GM12874 (cell line): ENCODE measurements at regions not wholly inside any gene's neighbourhood (a gene's known extent, or its start where the extent isn't known, plus 50 kb on each side); places are given as distances from the start of the nearest gene placed in this dataset.

Source experiments
- TF ChIP-seq, protein P1 (sequence below): IDR thresholded peaks from 2 replicates; pipeline ENCODE4 v1.5.1; 2011; ENCODE audit warnings: low read depth, mild to moderate bottlenecking, control low read depth, low read length, moderate library complexity; ENCODE audit not compliant: insufficient read depth

DNA sequence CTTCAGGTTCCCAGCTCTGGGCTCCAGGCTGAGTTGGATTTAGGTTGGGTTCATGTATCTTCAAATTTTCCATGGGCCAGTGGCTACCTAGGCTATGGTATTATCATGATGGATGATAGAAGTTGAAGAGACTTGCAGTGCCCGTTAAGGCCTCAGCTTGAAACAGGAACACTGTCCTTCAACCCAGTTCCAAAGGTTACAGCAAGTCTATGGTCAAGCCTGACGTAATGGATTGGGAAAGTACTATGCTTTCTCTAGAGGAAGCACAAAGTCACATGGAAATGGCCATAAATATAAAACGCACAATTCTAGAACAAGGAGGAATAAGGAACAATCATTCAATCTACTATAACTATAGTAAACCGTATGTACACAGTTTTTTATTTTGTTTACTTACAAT is 593.2 kb downstream of the ZEB2 start:
- TF ChIP-seq, protein P1, sequence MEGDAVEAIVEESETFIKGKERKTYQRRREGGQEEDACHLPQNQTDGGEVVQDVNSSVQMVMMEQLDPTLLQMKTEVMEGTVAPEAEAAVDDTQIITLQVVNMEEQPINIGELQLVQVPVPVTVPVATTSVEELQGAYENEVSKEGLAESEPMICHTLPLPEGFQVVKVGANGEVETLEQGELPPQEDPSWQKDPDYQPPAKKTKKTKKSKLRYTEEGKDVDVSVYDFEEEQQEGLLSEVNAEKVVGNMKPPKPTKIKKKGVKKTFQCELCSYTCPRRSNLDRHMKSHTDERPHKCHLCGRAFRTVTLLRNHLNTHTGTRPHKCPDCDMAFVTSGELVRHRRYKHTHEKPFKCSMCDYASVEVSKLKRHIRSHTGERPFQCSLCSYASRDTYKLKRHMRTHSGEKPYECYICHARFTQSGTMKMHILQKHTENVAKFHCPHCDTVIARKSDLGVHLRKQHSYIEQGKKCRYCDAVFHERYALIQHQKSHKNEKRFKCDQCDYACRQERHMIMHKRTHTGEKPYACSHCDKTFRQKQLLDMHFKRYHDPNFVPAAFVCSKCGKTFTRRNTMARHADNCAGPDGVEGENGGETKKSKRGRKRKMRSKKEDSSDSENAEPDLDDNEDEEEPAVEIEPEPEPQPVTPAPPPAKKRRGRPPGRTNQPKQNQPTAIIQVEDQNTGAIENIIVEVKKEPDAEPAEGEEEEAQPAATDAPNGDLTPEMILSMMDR, result no peak

DNA sequence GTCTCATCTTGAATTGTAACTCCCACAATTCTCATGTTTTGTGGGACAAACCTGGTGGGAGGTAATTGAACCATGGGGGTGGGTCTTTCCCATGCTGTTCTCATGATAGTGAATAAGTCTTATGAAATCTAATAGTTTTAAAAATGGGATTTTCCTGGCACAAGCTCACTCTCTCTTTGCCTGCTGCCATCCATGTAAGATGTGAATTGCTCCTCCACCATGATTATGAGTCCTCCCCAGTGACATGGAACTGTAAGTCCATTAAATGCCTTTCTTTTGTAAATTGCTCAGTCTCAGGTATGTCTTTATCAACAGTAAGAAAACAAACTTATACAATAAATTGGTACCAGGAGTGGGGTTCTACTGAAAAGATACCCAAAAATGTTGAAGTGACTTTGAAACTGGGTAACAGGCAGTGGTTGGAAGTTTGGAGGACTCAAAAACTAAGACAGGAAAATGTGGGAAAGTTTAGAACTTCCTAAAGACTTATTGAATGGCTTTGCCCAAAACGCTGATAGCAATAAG is 601.4 kb downstream of the ZEB2 start:
- TF ChIP-seq, protein P1, result no peak

DNA sequence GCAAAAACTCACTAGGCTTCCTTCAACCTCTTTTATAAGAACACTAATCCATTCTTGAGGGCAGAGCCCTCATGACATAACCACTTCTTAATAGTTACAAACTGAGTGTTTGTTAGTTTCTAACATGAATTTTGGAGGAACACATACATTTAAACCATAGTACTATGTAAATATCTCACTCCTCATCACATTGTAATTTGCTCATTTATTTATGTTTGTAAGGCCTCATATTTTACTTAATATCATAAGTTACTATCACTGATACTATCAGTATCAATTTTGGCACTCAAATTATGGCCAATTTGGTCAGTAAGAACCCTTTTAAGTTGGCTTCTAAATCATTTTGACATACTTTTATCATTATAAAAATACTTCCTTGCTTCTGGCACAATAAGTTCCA is 603.1 kb downstream of the ZEB2 start:
- TF ChIP-seq, protein P1, result no peak

DNA sequence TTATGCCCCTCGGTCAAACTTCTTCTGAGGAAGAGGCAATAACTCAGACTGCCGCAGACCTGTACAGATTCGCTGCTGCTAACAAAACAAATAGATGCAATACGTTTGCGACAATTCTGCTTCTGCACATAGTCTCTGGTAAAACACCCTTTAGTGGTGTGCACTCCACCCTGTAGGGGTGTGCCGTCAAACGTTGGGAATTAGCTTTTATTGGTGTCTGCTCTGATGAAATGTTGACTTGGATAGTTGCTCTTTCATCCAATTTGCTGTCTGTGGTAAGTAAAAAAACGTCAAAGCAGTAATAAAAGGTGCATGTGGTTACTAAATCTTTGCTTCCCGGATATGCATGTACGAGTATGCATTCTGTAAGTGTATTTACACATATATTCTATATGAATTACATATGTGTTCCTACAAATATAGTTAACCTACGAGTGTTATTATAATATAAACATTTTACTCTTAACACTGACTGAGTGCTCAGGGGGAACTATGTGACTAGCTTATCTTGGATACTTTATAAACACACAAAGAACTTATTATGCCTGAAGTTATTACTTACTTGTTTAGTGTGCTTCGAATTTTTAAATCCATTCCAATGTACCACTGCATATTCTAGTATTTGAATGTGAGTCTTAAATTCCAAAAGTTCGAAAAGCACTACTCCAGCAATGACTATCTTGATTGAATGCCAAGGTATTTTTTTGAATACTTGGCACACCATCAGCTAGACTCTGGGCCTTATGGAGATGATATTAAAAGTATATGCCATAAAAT is 610.2 kb downstream of the ZEB2 start:
- TF ChIP-seq, protein P1, result no peak

DNA sequence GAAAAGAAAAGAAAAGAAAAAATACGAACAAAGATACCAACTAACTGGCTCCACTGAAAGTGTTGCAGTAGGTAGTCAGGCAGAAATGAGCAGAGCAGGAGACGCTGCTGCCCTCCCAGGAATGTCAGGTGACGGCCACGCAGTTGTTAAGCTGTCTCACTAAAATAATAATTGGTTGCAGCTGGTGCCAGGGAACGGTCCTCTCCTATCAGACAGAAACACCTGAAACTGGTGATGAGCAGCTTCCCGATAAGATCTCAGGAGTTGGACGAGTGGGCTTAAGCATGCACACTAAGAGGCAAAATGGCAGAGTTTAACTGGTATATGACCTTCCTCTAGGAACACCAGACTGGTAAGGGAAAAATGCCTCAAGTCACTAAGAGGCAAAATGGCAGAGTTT is 611.1 kb downstream of the ZEB2 start:
- TF ChIP-seq, protein P1, result no peak

DNA sequence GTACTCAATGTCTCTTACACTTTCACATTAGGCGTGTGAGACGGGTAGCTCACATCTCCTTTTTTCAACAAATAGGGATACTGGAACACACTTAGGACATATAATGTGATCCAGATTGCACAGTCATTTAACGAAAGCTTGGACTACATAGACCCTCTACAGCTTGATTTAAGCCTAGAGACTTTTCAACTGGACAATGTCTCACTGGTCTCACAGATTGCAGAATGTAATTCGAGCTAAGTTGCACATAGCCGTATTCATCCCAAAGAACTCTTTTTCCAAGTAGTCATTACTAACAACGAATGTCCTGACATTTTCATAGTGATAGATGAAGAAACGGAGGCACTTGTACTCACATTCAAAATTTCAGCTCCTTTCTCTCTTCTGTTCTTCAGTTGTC is 612.1 kb downstream of the ZEB2 start:
- TF ChIP-seq, protein P1, result no peak

DNA sequence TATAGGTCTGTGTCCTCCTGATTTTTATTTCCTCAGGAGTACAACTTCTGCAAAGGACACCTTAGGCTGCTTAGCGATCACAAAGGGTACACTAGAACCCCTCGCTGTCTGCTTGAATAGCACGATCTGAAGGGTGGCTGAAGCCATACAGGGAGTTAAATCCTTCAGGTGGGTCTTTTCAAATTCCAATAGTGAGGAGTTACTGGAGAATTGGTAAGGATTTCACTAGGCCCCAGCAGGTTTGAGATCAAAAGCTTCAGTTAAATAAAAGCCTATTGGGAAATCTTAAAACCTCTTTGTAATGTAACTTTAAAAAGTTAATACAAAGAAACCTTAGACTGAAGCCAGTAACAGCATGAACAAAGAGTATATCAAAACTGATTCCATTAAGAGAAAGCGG is 613.1 kb downstream of the ZEB2 start:
- TF ChIP-seq, protein P1, result no peak
